Effector memory CD4-positive, alpha-beta T cell (primary cell): ENCODE measurements at regions not wholly inside any gene's neighbourhood (a gene's known extent, or its start where the extent isn't known, plus 50 kb on each side); places are given as distances from the start of the nearest gene placed in this dataset.

Experiments used
- DNase-seq, 3 donors: peaks; one replicate each; pipeline ENCODE4 v3.0.0-alpha.2; 2020
- H3K27ac ChIP-seq: 2 replicates; pipeline ENCODE4 v1.7.0; 2013; ENCODE audit warnings: mild to moderate bottlenecking, low read length, moderate library complexity; ENCODE audit not compliant: insufficient read depth, poor library complexity, severe bottlenecking
- H3K27me3 ChIP-seq: replicated peaks from 2 replicates; pipeline ENCODE4 v1.7.0; 2013; ENCODE audit warnings: mild to moderate bottlenecking, low read length; ENCODE audit not compliant: insufficient read depth, control insufficient read depth, poor library complexity, severe bottlenecking
- H3K36me3 ChIP-seq: 2 replicates; pipeline ENCODE4 v1.7.0; 2013; ENCODE audit warnings: mild to moderate bottlenecking, low read length, moderate library complexity; ENCODE audit not compliant: control insufficient read depth, insufficient read depth
- H3K4me1 ChIP-seq: 2 replicates; pipeline ENCODE4 v1.7.0; 2013; ENCODE audit warnings: low read length, mild to moderate bottlenecking; ENCODE audit not compliant: control insufficient read depth, insufficient read depth, poor library complexity, severe bottlenecking
- H3K4me3 ChIP-seq: 2 replicates; pipeline ENCODE4 v1.7.0; 2013; ENCODE audit warnings: low read length, low read depth, mild to moderate bottlenecking; ENCODE audit not compliant: insufficient read depth, poor library complexity, severe bottlenecking
- H3K9me3 ChIP-seq: 2 replicates; pipeline ENCODE4 v1.7.0; 2013; ENCODE audit warnings: mild to moderate bottlenecking, low read length, moderate library complexity; ENCODE audit not compliant: control insufficient read depth

- Histone ChIP-seq H3K9me3 (no peaks in the 10 kb centered on the region), H3K36me3 (no peaks in the 10 kb centered on the region), H3K27ac (no peak overlapping the region), H3K27me3 (no peaks in the 10 kb centered on the region), H3K4me3 (no peak overlapping the region), H3K4me1 (no peaks in the 10 kb centered on the region)
- no peak for DNase-seq
Observed at GRCh38 chr15:85906640-85907039, 111.9 kb upstream of the KLHL25 start.

- Histone ChIP-seq H3K9me3 (no peaks in the 10 kb centered on the region), H3K36me3 (no peaks in the 10 kb centered on the region), H3K27ac (no peak overlapping the region), H3K4me1 (no peaks in the 10 kb centered on the region), H3K27me3 (no peaks in the 10 kb centered on the region), H3K4me3 (no peak overlapping the region)
- no peak for DNase-seq
Observed at GRCh38 chr15:85910834-85911233, 116.1 kb upstream of the KLHL25 start.

- no peak for DNase-seq
- Histone ChIP-seq H3K27ac (no peak overlapping the region), H3K9me3 (no peaks in the 10 kb centered on the region)
Observed at GRCh38 chr15:85913461-85913860, 118.7 kb upstream of the KLHL25 start.

GRCh38 chr15:85920956-85921355 lies 126.2 kb upstream of the KLHL25 start:
- H3K36me3 ChIP-seq: no peaks in the 10 kb centered on the region
- no peak for DNase-seq
- H3K4me1 ChIP-seq: no peaks in the 10 kb centered on the region

More at GRCh38 chr15:85913461-85913860, 118.7 kb upstream of the KLHL25 start:
- Histone ChIP-seq H3K36me3 (no peaks in the 10 kb centered on the region), H3K27me3 (no peaks in the 10 kb centered on the region), H3K4me1 (no peaks in the 10 kb centered on the region), H3K4me3 (no peak overlapping the region)

GRCh38 chr15:85924088-85924487 lies 129.4 kb upstream of the KLHL25 start:
- no peaks in the 10 kb centered on the region for H3K36me3 ChIP-seq
- no peak overlapping the region for H3K4me3 ChIP-seq
- H3K4me1 ChIP-seq: peaks cover 12% of the 10 kb centered on the region
- no peak overlapping the region for H3K27ac ChIP-seq
- DNase-seq: no peak
- no peaks in the 10 kb centered on the region for H3K27me3 ChIP-seq
- H3K9me3 ChIP-seq: no peaks in the 10 kb centered on the region

More at GRCh38 chr15:85920956-85921355, 126.2 kb upstream of the KLHL25 start:
- H3K9me3 ChIP-seq: no peaks in the 10 kb centered on the region
- no peak overlapping the region for H3K27ac ChIP-seq
- no peak overlapping the region for H3K4me3 ChIP-seq
- no peaks in the 10 kb centered on the region for H3K27me3 ChIP-seq

GRCh38 chr15:85925649-85926237 lies 131.0 kb upstream of the KLHL25 start:
- no peak overlapping the region for H3K27ac ChIP-seq
- H3K4me3 ChIP-seq: no peak overlapping the region
- no peaks in the 10 kb centered on the region for H3K27me3 ChIP-seq
- H3K9me3 ChIP-seq: no peaks in the 10 kb centered on the region
- H3K36me3 ChIP-seq: no peaks in the 10 kb centered on the region
- no peak for DNase-seq
- peaks cover 15% of the 10 kb centered on the region for H3K4me1 ChIP-seq

GRCh38 chr15:85926834-85927233 lies 132.1 kb upstream of the KLHL25 start:
- Histone ChIP-seq H3K36me3 (no peaks in the 10 kb centered on the region), H3K27ac (no peak overlapping the region), H3K4me3 (no peak overlapping the region), H3K9me3 (no peaks in the 10 kb centered on the region), H3K4me1 (peaks cover 15% of the 10 kb centered on the region), H3K27me3 (no peaks in the 10 kb centered on the region)
- DNase-seq: no peak

GRCh38 chr15:85927931-85928537 lies 133.3 kb upstream of the KLHL25 start:
- Histone ChIP-seq H3K4me3 (no peak overlapping the region), H3K36me3 (no peaks in the 10 kb centered on the region), H3K4me1 (peaks cover 15% of the 10 kb centered on the region), H3K9me3 (no peaks in the 10 kb centered on the region), H3K27me3 (no peaks in the 10 kb centered on the region), H3K27ac (peak overlapping the region; percentile 23)
- DNase-seq: no peak

- no peak overlapping the region for H3K27ac ChIP-seq
- H3K4me1 ChIP-seq: peaks cover 15% of the 10 kb centered on the region
- DNase-seq: no peak
Observed at GRCh38 chr15:85929786-85930185, 135.1 kb upstream of the KLHL25 start.

GRCh38 chr15:85932391-85932790 lies 137.7 kb upstream of the KLHL25 start:
- Histone ChIP-seq H3K27ac (no peak overlapping the region), H3K4me1 (peaks cover 12% of the 10 kb centered on the region), H3K36me3 (no peaks in the 10 kb centered on the region), H3K9me3 (no peaks in the 10 kb centered on the region), H3K4me3 (no peak overlapping the region), H3K27me3 (no peaks in the 10 kb centered on the region)
- DNase-seq: no peak

More at GRCh38 chr15:85929786-85930185, 135.1 kb upstream of the KLHL25 start:
- Histone ChIP-seq H3K27me3 (no peaks in the 10 kb centered on the region), H3K4me3 (no peak overlapping the region), H3K36me3 (no peaks in the 10 kb centered on the region), H3K9me3 (no peaks in the 10 kb centered on the region)
